GM04504 (cell line): ENCODE measurements at regions not wholly inside any gene's neighbourhood (a gene's known extent, or its start where the extent isn't known, plus 50 kb on each side); places are given as distances from the start of the nearest gene placed in this dataset.

Source experiments
- DNase-seq: peaks from one replicate; pipeline ENCODE4 v3.0.0-alpha.2; 2012; ENCODE audit warnings: low read depth

GRCh38 chr18:22253676-22254075 is 84.3 kb downstream of the GATA6 start:
- no peak for DNase-seq

GRCh38 chr18:22253156-22253555 is 83.8 kb downstream of the GATA6 start:
- no peak for DNase-seq
